ENCODE measurements at regions not wholly inside any gene's neighbourhood (a gene's known extent, or its start where the extent isn't known, plus 50 kb on each side); places are given as distances from the start of the nearest gene placed in this dataset.
"Not testable (repeated sequence)": the region's sequence is repeated elsewhere in the genome, so short reads cannot be mapped to it uniquely, and the experiment has no call there.

DNA sequence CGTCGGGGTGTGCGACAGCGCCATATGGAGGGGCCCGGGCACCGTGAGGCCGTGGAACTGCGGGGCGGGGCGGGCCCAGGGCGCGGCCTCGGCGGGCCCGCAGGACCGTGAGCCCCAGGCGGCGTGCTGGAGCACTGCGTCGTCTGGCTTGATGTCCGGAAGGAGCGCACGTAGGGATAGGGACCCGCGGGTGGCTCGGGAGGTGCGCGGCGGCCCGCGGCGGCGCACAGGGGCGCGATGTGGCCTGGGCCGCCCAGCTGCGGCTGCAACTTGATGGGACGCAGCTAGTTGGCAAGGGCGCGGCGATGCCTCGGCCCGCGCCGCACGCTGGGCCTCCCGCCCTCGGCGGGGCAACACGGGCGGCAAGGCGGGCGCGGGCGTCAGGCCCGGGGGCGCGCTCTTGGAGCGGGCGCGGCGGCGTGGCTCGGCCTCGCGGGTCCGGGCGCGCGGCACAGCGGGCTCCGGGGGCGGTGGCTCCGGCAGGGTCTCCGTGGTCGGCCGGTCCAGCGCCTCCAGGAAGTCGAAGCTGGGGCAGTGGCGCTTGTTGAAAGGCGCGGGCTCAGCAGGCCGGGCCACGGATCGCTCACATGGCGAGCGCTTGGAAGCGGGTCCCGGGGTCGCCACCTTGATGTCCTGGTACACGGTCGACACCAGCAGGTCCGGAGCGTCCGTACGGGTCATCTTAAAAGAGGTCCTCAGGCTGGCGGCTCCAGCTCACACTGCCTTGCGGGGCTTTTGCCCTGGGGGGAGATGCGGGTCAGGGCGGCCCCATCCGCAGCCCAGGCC, 302.0 kb downstream of the CCDC74A start:
- TF ChIP-seq CTCF (conservative IDR thresholded peaks at IDR 0.05; ENCODE audit: low read length); EZH2phosphoT487 (IDR thresholded peaks at IDR 0.05; ENCODE audit: borderline replicate concordance, low read depth, low read length): not testable (repeated sequence)
